Astrocyte of the spinal cord (primary cell): ENCODE measurements at regions not wholly inside any gene's neighbourhood (a gene's known extent, or its start where the extent isn't known, plus 50 kb on each side); places are given as distances from the start of the nearest gene placed in this dataset.
A peak's percentile ranks its signal among the peaks of the same experiment; 100 is the strongest.

Source experiments
- DNase-seq: peaks from one replicate; pipeline ENCODE4 v3.0.0; 2011; ENCODE audit warnings: low read depth, low spot score
- H3K4me3 ChIP-seq: 2 replicates; pipeline ENCODE4 v1.5.1; 2011; ENCODE audit warnings: low read depth, mild to moderate bottlenecking, low read length, moderate library complexity
- in situ Hi-C: cut with HindIII; loops from 2 replicates; pipeline ENCODE4 v1.10.0; 2017; ENCODE audit warnings: low sequenced_read_pairs
- TF ChIP-seq, protein P1 (sequence below): IDR thresholded peaks from 2 replicates; pipeline ENCODE4 v1.5.1; 2012; ENCODE audit warnings: low read depth, mild to moderate bottlenecking, low read length, inconsistent platforms

DNA sequence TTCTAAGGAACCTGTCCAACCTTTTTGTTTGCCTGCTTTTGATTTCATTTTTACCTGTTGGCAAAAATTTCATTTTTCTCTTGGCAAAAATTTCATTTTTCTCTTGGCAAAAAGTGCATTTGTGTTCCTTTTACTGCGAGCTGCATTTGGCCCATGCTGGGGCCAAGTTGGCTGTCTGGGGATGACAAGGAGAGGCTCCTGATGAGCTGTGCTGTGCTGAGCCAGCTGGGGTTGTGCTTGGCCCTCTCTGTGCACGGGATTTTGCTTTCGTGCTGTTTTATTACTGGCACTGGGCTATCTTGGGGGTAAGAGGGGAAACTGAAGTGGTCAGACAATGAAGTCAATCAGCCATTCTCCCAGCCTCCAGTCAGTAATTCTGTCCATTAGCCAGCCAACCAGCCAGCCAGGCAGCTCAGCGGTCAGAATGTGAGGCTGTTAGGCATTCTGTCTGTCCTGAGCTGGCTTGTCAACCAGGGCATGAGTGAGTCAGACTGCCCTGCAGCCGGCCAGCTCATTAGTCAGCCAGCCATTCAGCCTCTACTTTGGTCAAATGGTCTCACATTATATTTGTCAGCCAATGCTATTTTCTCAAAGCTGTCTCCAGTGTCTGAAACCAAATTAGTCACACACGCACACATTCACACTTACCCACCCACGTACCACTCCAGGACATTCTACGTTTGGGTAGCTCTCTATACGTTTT, 56.9 kb upstream of the PRPS1 start:
- peak; percentile 92 for DNase-seq
- in situ Hi-C loops: no loop called here
- TF ChIP-seq, protein P1, sequence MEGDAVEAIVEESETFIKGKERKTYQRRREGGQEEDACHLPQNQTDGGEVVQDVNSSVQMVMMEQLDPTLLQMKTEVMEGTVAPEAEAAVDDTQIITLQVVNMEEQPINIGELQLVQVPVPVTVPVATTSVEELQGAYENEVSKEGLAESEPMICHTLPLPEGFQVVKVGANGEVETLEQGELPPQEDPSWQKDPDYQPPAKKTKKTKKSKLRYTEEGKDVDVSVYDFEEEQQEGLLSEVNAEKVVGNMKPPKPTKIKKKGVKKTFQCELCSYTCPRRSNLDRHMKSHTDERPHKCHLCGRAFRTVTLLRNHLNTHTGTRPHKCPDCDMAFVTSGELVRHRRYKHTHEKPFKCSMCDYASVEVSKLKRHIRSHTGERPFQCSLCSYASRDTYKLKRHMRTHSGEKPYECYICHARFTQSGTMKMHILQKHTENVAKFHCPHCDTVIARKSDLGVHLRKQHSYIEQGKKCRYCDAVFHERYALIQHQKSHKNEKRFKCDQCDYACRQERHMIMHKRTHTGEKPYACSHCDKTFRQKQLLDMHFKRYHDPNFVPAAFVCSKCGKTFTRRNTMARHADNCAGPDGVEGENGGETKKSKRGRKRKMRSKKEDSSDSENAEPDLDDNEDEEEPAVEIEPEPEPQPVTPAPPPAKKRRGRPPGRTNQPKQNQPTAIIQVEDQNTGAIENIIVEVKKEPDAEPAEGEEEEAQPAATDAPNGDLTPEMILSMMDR: no peak
- no peak overlapping the region for H3K4me3 ChIP-seq

DNA sequence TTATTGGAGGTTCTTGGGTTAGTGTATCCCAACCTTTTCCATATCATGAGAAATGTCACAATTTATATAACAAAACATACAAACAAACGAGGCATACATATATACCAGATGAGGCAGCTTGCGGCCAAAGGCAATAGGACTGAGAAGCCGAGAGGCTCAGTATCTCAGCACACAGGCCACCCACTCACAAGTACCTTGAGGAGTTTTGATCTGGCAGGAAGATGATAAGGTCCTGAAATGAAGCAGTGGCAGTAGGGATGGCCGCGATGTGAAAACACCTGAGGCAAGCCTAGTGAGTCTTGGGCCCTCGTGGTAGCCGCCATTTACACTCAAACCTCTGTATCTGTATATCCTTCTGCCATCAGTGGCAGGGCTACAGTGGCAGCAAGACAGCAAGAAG, 55.3 kb upstream of the PRPS1 start:
- TF ChIP-seq, protein P1: no peak
- no peak for DNase-seq
- in situ Hi-C loops: no loop called here
- no peak overlapping the region for H3K4me3 ChIP-seq

DNA sequence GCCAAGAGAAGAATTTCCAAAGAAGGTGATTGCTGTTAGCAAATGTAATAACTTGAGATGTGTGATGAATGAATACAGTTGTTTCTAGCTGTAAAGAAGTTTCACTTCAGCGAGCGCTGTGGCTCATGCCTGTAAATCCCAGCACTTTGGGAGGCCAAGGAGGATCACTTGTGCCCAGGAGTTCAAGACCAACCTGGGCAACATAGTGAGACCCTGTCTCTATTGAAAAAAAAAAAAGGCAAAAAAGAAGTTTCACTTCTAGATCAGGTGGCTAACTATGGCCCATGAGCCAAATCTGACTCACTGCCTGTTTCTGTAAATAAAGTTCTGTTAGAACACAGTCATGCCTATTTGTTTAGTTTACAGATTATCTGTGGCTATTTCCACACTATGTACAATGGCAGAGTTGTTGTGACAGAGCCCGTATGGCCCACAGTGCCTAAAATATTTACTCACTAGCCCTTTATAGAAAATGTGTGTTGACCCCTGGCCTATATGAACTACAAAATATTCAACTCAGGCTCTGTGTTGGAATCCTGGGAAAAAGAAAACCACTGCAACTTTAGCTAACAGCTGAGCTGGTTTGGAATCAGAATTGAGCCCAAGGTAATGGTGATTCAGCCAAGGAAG, 54.1 kb upstream of the PRPS1 start:
- TF ChIP-seq, protein P1: no peak
- peak; percentile 65 for DNase-seq
- no peak overlapping the region for H3K4me3 ChIP-seq
- in situ Hi-C loops: no loop called here

DNA sequence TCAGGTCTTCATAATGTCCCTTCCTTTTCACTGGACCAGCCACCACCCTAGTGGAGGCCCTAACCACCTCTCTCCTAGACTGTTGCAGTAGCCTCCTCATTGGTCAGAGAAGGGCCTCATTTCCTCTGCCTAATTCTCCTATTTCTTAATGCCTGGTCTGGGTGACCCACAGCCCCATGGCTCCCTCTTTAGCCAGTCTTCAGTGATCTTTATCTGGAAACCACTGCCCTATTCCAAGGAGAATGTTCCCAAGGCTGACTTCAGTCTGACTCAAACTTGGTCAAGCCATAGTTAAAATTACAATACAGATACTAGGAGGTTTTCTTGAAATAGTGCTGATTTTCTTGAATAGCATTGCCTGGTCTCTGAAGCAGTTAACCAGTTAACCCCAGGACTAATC, 53.6 kb upstream of the PRPS1 start:
- in situ Hi-C loops: no loop called here
- no peak overlapping the region for H3K4me3 ChIP-seq
- TF ChIP-seq, protein P1: no peak
- peak; percentile 62 for DNase-seq

DNA sequence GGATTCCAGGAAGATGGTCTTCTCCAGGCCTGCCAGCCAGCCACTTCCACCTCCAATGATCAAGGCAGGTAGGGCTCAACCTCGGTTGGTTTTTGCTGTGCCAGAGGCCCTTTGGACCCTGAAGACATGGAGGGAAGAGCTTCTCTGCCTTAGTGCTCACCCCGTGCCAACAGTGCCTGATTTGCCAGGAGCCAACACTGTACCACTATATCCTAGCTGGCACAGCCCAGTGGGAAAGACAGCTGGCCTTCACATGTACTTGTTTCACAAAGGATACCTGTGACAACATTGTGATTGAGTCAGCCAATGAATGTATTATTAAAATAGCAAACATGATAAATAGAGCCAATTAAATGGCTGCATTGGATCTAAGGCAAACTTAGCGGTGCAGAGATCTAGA, 51.9 kb upstream of the PRPS1 start:
- TF ChIP-seq, protein P1: no peak
- no peak overlapping the region for H3K4me3 ChIP-seq
- DNase-seq: no peak
- in situ Hi-C loops: no loop called here

DNA sequence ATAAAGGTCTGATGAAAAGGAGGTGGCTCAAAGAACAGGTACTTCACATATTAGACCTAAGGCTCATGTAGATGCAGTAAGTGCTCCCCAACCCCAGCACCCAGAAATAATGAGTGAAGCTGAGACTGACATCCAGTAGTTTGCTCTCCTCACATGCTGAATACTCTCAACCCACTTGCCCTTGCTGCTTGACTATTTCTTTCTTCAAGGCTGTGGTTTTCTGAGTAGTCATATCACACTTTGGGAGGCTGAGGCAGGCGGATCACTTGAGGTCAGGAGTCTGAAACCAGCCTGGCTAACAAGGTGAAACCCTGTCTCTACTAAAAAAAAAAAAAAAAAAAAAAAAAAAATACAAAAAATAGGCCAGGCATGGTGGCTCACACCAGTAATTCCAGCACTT, 51.5 kb upstream of the PRPS1 start:
- TF ChIP-seq, protein P1: no peak
- in situ Hi-C loops: no loop called here
- no peak for DNase-seq
- no peak overlapping the region for H3K4me3 ChIP-seq
